WTC11 (cell line): ENCODE measurements at regions not wholly inside any gene's neighbourhood (a gene's known extent, or its start where the extent isn't known, plus 50 kb on each side); places are given as distances from the start of the nearest gene placed in this dataset.

Experiments used
- NFATC4 ChIP-seq: fragments of 250-450 bp; sonication (Bioruptor Pico); IDR thresholded peaks from 2 replicates; pipeline ENCODE4 v1.9.0; 2021; ENCODE audit warnings: mild to moderate bottlenecking
- PRDM15 ChIP-seq: sonication (generic); formaldehyde crosslinking; IDR thresholded peaks from 2 replicates; pipeline ENCODE4 v1.8.0; 2022; ENCODE audit warnings: missing genetic modification reagents
- ZBTB43 ChIP-seq: sonication (generic); formaldehyde crosslinking; IDR thresholded peaks from 2 replicates; pipeline ENCODE4 v1.8.1; 2023; ENCODE audit warnings: mild to moderate bottlenecking, missing genetic modification reagents
- ZNF219 ChIP-seq: sonication (generic); formaldehyde crosslinking; IDR thresholded peaks from 2 replicates; pipeline ENCODE4 v1.8.0; 2023; ENCODE audit warnings: missing genetic modification reagents, mild to moderate bottlenecking, borderline replicate concordance
- ZNF232 ChIP-seq: sonication (generic); formaldehyde crosslinking; IDR thresholded peaks from 2 replicates; pipeline ENCODE4 v1.8.0; 2022; ENCODE audit warnings: mild to moderate bottlenecking, missing genetic modification reagents

GRCh38 chr10:65112573-65112972 is 1591.4 kb downstream of the REEP3 start:
- TF ChIP-seq PRDM15 (CRISPR knock-in tag) (no peak), NFATC4 (no peak), ZBTB43 (CRISPR knock-in tag) (no peak), ZNF219 (CRISPR knock-in tag) (no peak), ZNF232 (CRISPR knock-in tag) (no peak)
